ENCODE measurements at regions not wholly inside any gene's neighbourhood (a gene's known extent, or its start where the extent isn't known, plus 50 kb on each side); places are given as distances from the start of the nearest gene placed in this dataset.

GRCh38 chr20:40452758-40453157 is 236.3 kb downstream of the MAFB start:
- H3K27me3 ChIP-seq (ENCODE audit: insufficient read depth, low read length, poor library complexity, severe bottlenecking), result no peaks in the 10 kb centered on the region
- no peaks in the 10 kb centered on the region for H3K9me3 ChIP-seq (ENCODE audit: insufficient read depth, low read depth, low read length)
- no peaks in the 10 kb centered on the region for H3K4me1 ChIP-seq (ENCODE audit: insufficient read depth, low read length, poor library complexity, severe bottlenecking)
- no peak overlapping the region for H3K9ac ChIP-seq (ENCODE audit: low read depth, low read length, poor library complexity, severe bottlenecking)
- no peaks in the 10 kb centered on the region for H3K79me2 ChIP-seq (ENCODE audit: insufficient read depth, low read length)
- H3K9me2 ChIP-seq (replicated peaks; ENCODE audit: low read depth, low read length), result no peaks in the 10 kb centered on the region
- H3K4me2 ChIP-seq (ENCODE audit: low read depth, low read length, poor library complexity, severe bottlenecking), result no peak overlapping the region
- H3K36me3 ChIP-seq (ENCODE audit: insufficient read depth, low read length), result no peaks in the 10 kb centered on the region
- H3F3A ChIP-seq (ENCODE audit: low read depth), result no peaks in the 10 kb centered on the region
- TF ChIP-seq EZH2phosphoT487 (IDR thresholded peaks at IDR 0.05; ENCODE audit: borderline replicate concordance) (no peak), CTCF (conservative IDR thresholded peaks at IDR 0.05; ENCODE audit: low read length) (no peak)
- H3K4me3 ChIP-seq (ENCODE audit: low read length, poor library complexity, severe bottlenecking), result no peak overlapping the region
- H2AFZ ChIP-seq (ENCODE audit: low read length), result no peak overlapping the region
- no peaks in the 10 kb centered on the region for H4K20me1 ChIP-seq (ENCODE audit: insufficient read depth, low read length, poor library complexity, severe bottlenecking)

- no peaks in the 10 kb centered on the region for H3K9me2 ChIP-seq (replicated peaks; ENCODE audit: low read depth, low read length)
- no peaks in the 10 kb centered on the region for H3K36me3 ChIP-seq (ENCODE audit: insufficient read depth, low read length)
- H3K9ac ChIP-seq (ENCODE audit: low read depth, low read length, poor library complexity, severe bottlenecking), result no peak overlapping the region
- no peak overlapping the region for H3K4me3 ChIP-seq (ENCODE audit: low read length, poor library complexity, severe bottlenecking)
- TF ChIP-seq CTCF (conservative IDR thresholded peaks at IDR 0.05; ENCODE audit: low read length) (no peak), EZH2phosphoT487 (IDR thresholded peaks at IDR 0.05; ENCODE audit: borderline replicate concordance) (no peak)
- H4K20me1 ChIP-seq (ENCODE audit: insufficient read depth, low read length, poor library complexity, severe bottlenecking), result no peaks in the 10 kb centered on the region
- no peaks in the 10 kb centered on the region for H3K9me3 ChIP-seq (ENCODE audit: insufficient read depth, low read depth, low read length)
- no peaks in the 10 kb centered on the region for H3K79me2 ChIP-seq (ENCODE audit: insufficient read depth, low read length)
- no peak overlapping the region for H2AFZ ChIP-seq (ENCODE audit: low read length)
- H3F3A ChIP-seq (ENCODE audit: low read depth), result no peaks in the 10 kb centered on the region
- H3K4me1 ChIP-seq (ENCODE audit: insufficient read depth, low read length, poor library complexity, severe bottlenecking), result no peaks in the 10 kb centered on the region
- no peak overlapping the region for H3K4me2 ChIP-seq (ENCODE audit: low read depth, low read length, poor library complexity, severe bottlenecking)
- H3K27me3 ChIP-seq (ENCODE audit: insufficient read depth, low read length, poor library complexity, severe bottlenecking), result no peaks in the 10 kb centered on the region
Observed at GRCh38 chr20:40451552-40451951, 237.5 kb downstream of the MAFB start.

GRCh38 chr20:40449974-40450616 is 238.9 kb downstream of the MAFB start:
- no peaks in the 10 kb centered on the region for H3K4me1 ChIP-seq (ENCODE audit: insufficient read depth, low read length, poor library complexity, severe bottlenecking)
- no peaks in the 10 kb centered on the region for H3K9me2 ChIP-seq (replicated peaks; ENCODE audit: low read depth, low read length)
- no peak overlapping the region for H3K9ac ChIP-seq (ENCODE audit: low read depth, low read length, poor library complexity, severe bottlenecking)
- H3K4me2 ChIP-seq (ENCODE audit: low read depth, low read length, poor library complexity, severe bottlenecking), result no peak overlapping the region
- no peaks in the 10 kb centered on the region for H3K36me3 ChIP-seq (ENCODE audit: insufficient read depth, low read length)
- no peak overlapping the region for H2AFZ ChIP-seq (ENCODE audit: low read length)
- H4K20me1 ChIP-seq (ENCODE audit: insufficient read depth, low read length, poor library complexity, severe bottlenecking), result no peaks in the 10 kb centered on the region
- no peaks in the 10 kb centered on the region for H3K9me3 ChIP-seq (ENCODE audit: insufficient read depth, low read depth, low read length)
- no peak overlapping the region for H3K4me3 ChIP-seq (ENCODE audit: low read length, poor library complexity, severe bottlenecking)
- H3F3A ChIP-seq (ENCODE audit: low read depth), result no peaks in the 10 kb centered on the region
- no peaks in the 10 kb centered on the region for H3K27me3 ChIP-seq (ENCODE audit: insufficient read depth, low read length, poor library complexity, severe bottlenecking)
- no peaks in the 10 kb centered on the region for H3K79me2 ChIP-seq (ENCODE audit: insufficient read depth, low read length)
- TF ChIP-seq EZH2phosphoT487 (IDR thresholded peaks at IDR 0.05; ENCODE audit: borderline replicate concordance) (no peak), CTCF (conservative IDR thresholded peaks at IDR 0.05; ENCODE audit: low read length) (no peak)
